Keratinocyte (primary cell): ENCODE measurements at regions not wholly inside any gene's neighbourhood (a gene's known extent, or its start where the extent isn't known, plus 50 kb on each side); places are given as distances from the start of the nearest gene placed in this dataset.

ENCODE experiments used
- EZH2 ChIP-seq: IDR thresholded peaks from one replicate; pipeline ENCODE4 v1.6.1; 2012; ENCODE audit warnings: inconsistent platforms, mild to moderate bottlenecking, low read length, moderate library complexity
- TF ChIP-seq, protein P1 (sequence below), 3 experiments: IDR thresholded peaks in 1 of 3; conservative IDR thresholded peaks in 1 of 3; optimal IDR thresholded peaks in 1 of 3; 2 replicates in 2 of 3; 3 replicates in 1 of 3; pipeline versions ENCODE3 to v1.5.1; 2011; ENCODE audit warnings: low read length in 3 of 3, mild to moderate bottlenecking in 3 of 3, moderate library complexity in 2 of 3, control low read depth in 1 of 3, inconsistent platforms in 1 of 3; ENCODE audit not compliant: insufficient read depth in 2 of 3; ENCODE audit errors: extremely low read depth in 1 of 3

DNA sequence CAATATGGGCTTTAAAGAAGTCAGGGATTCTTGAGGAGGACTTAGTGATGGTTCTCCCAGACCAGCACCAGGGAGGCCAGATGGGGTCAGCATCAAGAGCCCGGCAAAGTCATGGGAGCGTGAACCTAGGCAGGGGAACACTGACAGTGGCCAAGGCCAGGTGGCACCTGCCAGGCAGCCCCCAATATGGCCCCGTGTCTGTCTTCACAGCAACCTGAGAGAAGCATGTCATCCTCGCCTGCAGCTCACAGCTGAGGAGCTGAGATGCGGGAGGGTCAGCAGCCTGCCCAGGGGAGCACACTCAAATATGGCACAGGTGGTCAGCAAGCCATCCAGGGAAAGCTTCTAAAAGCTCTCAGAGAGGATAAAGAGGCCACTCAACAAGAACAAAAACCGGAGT, 105.7 kb upstream of the GPC1 start:
- TF ChIP-seq, protein P1, sequence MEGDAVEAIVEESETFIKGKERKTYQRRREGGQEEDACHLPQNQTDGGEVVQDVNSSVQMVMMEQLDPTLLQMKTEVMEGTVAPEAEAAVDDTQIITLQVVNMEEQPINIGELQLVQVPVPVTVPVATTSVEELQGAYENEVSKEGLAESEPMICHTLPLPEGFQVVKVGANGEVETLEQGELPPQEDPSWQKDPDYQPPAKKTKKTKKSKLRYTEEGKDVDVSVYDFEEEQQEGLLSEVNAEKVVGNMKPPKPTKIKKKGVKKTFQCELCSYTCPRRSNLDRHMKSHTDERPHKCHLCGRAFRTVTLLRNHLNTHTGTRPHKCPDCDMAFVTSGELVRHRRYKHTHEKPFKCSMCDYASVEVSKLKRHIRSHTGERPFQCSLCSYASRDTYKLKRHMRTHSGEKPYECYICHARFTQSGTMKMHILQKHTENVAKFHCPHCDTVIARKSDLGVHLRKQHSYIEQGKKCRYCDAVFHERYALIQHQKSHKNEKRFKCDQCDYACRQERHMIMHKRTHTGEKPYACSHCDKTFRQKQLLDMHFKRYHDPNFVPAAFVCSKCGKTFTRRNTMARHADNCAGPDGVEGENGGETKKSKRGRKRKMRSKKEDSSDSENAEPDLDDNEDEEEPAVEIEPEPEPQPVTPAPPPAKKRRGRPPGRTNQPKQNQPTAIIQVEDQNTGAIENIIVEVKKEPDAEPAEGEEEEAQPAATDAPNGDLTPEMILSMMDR (optimal IDR thresholded peaks at IDR 0.05 in 1 of 3, IDR thresholded peaks at IDR 0.05 in 1 of 3, conservative IDR thresholded peaks at IDR 0.05 in 1 of 3; ENCODE audit: extremely low read depth in 1 of 3, insufficient read depth in 2 of 3, low read length in 3 of 3): no peak
- no peak for TF ChIP-seq EZH2
